ENCODE measurements at regions not wholly inside any gene's neighbourhood (a gene's known extent, or its start where the extent isn't known, plus 50 kb on each side); places are given as distances from the start of the nearest gene placed in this dataset.

DNA sequence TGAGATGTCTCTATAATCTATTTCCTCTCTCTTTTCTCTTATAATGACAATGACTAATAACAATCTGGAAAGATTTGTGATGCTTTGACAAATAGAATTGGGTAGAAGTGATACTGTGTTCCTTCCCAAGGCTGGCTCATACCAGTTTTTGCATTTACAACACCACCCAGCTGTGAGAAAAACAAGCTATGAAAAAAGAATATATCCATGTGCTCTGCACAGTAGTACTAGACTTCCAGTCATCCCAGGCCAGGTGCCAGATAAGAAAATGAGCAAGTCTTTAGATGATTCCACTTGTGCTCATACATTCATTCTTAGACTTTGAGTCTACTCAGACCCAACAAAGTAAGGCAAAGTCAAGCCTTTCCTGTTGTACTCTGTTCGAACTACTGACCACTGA is 350.2 kb upstream of the POU1F1 start:
- no peaks in the 10 kb centered on the region for H3K4me1 ChIP-seq
- DNase-seq (ENCODE audit: low spot score in 2 of 2): no peak

GRCh38 chr3:87625876-87626275 is 349.5 kb upstream of the POU1F1 start:
- Histone ChIP-seq H3K9me3 (no peaks in the 10 kb centered on the region; the same call in 1 of the 2 replicates), H3K4me1 (no peaks in the 10 kb centered on the region), H3K4me3 (no peak overlapping the region), H3K36me3 (replicated peaks) (no peaks in the 10 kb centered on the region), H3K27me3 (ENCODE audit: low read depth) (no peaks in the 10 kb centered on the region)
- in situ Hi-C loops (cut with MboI; ENCODE audit: low sequenced_read_pairs): no loop called here
- no peak for DNase-seq (ENCODE audit: low spot score in 2 of 2)

More for the DNA sequence above, 350.2 kb upstream of the POU1F1 start:
- in situ Hi-C loops (cut with MboI; ENCODE audit: low sequenced_read_pairs): no loop called here
- Histone ChIP-seq H3K9me3 (no peaks in the 10 kb centered on the region; the same call in 1 of the 2 replicates), H3K27me3 (ENCODE audit: low read depth) (no peaks in the 10 kb centered on the region), H3K36me3 (replicated peaks) (no peaks in the 10 kb centered on the region), H3K4me3 (no peak overlapping the region)

DNA sequence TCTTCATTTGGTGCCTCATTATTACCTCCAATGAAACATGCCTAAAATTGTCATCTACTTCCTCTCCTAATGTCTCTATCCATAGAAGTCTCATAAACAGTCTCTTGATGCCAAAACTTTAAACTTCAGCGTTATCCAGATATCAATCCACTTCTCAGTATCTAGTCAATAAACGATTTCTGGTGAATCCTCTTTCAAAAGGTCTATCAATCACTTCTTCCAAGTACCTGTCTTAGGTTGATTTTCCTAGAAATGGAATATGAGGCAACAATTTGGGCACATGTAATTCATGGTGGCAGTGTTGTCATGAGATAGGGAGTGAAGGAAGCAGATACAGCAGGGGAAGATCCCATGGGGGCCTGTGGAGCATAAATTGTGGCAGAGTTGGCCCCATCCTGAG is 348.5 kb upstream of the POU1F1 start:
- in situ Hi-C loops (cut with MboI; ENCODE audit: low sequenced_read_pairs): no loop called here
- no peaks in the 10 kb centered on the region for H3K36me3 ChIP-seq (replicated peaks)
- H3K4me1 ChIP-seq: no peaks in the 10 kb centered on the region
- DNase-seq (ENCODE audit: low spot score in 2 of 2): no peak
- no peak overlapping the region for H3K4me3 ChIP-seq
- no peaks in the 10 kb centered on the region for H3K9me3 ChIP-seq
- no peaks in the 10 kb centered on the region for H3K27me3 ChIP-seq (ENCODE audit: low read depth)

- no peaks in the 10 kb centered on the region for H3K27me3 ChIP-seq (ENCODE audit: low read depth)
- in situ Hi-C loops (cut with MboI; ENCODE audit: low sequenced_read_pairs): no loop called here
- DNase-seq (ENCODE audit: low spot score in 2 of 2): no peak
- H3K36me3 ChIP-seq (replicated peaks): no peaks in the 10 kb centered on the region
- H3K4me1 ChIP-seq: no peaks in the 10 kb centered on the region
- no peaks in the 10 kb centered on the region for H3K9me3 ChIP-seq
- no peak overlapping the region for H3K4me3 ChIP-seq
Measured at GRCh38 chr3:87621667-87622066, 345.3 kb upstream of the POU1F1 start.

DNA sequence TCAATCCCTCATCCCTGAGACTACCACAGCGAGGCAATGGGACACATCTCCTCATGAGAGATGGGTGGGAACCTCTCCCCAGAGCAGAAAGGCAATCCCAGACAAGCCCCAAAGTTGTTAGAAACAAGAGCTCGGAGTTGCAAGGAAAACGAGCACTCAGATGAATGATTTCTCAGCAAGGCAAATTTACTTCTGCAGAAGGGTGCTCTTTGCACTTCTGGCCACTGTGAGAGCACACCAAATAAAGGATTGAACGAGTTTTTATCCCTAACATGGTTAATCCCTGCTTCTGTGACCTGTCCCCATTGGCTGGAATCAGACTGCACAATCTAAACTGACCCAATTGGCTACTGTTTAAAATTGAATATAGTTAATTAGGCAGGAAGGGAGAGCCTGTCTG is 339.1 kb upstream of the POU1F1 start:
- in situ Hi-C loops (cut with MboI; ENCODE audit: low sequenced_read_pairs): no loop called here
- peaks cover 5% of the 10 kb centered on the region; the same call in 1 of the 2 replicates for H3K9me3 ChIP-seq
- no peaks in the 10 kb centered on the region for H3K27me3 ChIP-seq (ENCODE audit: low read depth)
- no peaks in the 10 kb centered on the region for H3K4me1 ChIP-seq
- no peak for DNase-seq (ENCODE audit: low spot score in 2 of 2)
- H3K4me3 ChIP-seq: no peak overlapping the region
- H3K36me3 ChIP-seq (replicated peaks): no peaks in the 10 kb centered on the region

- Histone ChIP-seq H3K36me3 (replicated peaks) (no peaks in the 10 kb centered on the region), H3K9me3 (peaks cover 5% of the 10 kb centered on the region; the same call in 1 of the 2 replicates), H3K4me3 (no peak overlapping the region), H3K4me1 (no peaks in the 10 kb centered on the region), H3K27me3 (ENCODE audit: low read depth) (no peaks in the 10 kb centered on the region)
- no peak for DNase-seq (ENCODE audit: low spot score in 2 of 2)
- in situ Hi-C loops (cut with MboI; ENCODE audit: low sequenced_read_pairs): no loop called here
Measured at GRCh38 chr3:87614998-87615397, 338.6 kb upstream of the POU1F1 start.

DNA sequence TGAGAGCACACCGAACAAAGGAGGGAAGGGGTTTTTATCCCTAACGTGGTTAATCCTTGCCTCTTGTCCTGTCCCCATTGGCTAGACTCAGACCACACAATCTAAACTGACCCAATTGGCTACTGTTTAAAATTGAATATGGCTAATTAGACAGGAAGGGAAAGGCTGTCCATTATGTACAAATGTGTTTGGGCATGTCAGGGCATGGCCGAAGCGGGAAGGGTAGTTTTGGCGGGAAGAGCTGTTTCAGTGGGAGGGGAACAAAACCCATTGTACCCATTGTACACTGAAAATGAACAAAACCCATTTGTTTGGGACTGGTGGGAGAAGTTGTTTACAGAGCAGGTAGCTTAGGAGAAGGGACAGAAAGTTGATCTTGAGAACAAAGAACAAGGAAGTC is 330.9 kb upstream of the POU1F1 start:
- DNase-seq (ENCODE audit: low spot score in 2 of 2): no peak
- Histone ChIP-seq H3K27me3 (ENCODE audit: low read depth) (no peaks in the 10 kb centered on the region), H3K36me3 (replicated peaks) (no peaks in the 10 kb centered on the region), H3K4me1 (no peaks in the 10 kb centered on the region), H3K9me3 (no peaks in the 10 kb centered on the region), H3K4me3 (no peak overlapping the region)
- in situ Hi-C loops (cut with MboI; ENCODE audit: low sequenced_read_pairs): no loop called here

DNA sequence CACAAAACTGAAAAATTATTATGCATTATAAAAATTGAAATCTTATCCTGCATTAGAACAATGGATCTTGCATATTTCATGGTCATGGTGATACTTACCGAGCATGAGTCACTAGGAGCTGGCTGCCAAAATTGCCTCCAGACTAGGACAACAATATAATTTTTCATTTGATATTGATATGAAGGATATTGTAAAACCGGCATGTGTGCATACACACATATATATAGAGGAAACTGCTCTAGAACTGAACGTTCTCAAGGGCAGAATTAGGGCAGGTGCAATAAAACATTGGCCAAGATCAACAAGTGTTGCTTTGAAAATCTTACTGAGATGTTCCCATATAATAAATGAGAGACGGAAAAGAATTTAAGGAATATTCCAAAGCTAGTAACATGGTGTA is 319.4 kb upstream of the POU1F1 start:
- no peaks in the 10 kb centered on the region for H3K27me3 ChIP-seq (ENCODE audit: low read depth)
- no peak for DNase-seq (ENCODE audit: low spot score in 2 of 2)
- no peaks in the 10 kb centered on the region for H3K4me1 ChIP-seq
- no peaks in the 10 kb centered on the region; the same call in 1 of the 2 replicates for H3K9me3 ChIP-seq
- no peak overlapping the region for H3K4me3 ChIP-seq
- no peaks in the 10 kb centered on the region for H3K36me3 ChIP-seq (replicated peaks)
- in situ Hi-C loops (cut with MboI; ENCODE audit: low sequenced_read_pairs): no loop called here

- no peak for DNase-seq (ENCODE audit: low spot score in 2 of 2)
- Histone ChIP-seq H3K4me1 (no peaks in the 10 kb centered on the region), H3K9me3 (no peaks in the 10 kb centered on the region), H3K4me3 (no peak overlapping the region), H3K36me3 (replicated peaks) (no peaks in the 10 kb centered on the region), H3K27me3 (ENCODE audit: low read depth) (no peaks in the 10 kb centered on the region)
- in situ Hi-C loops (cut with MboI; ENCODE audit: low sequenced_read_pairs): no loop called here
Measured at GRCh38 chr3:87581240-87581639, 304.9 kb upstream of the POU1F1 start.

DNA sequence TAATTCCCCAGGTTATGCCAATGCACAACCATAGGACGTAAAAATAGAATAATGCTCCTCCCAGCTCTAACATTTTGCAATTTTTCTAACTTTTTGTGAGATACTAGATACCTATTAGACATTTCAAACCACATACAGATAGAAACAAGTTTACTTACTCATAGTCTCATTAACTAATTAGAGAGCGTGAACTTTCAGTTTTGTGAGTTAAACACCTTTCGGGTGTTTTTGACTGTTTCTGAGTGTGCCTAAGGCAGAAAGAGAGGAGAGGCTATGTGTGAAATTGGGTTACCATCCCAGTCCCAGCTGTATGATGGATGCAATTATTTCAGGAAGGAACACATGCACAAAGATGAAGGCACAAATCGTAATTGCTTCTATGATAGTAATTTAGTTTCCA is 300.4 kb upstream of the POU1F1 start:
- Histone ChIP-seq H3K9me3 (no peaks in the 10 kb centered on the region), H3K27me3 (ENCODE audit: low read depth) (no peaks in the 10 kb centered on the region), H3K4me3 (no peak overlapping the region), H3K36me3 (replicated peaks) (no peaks in the 10 kb centered on the region), H3K4me1 (no peaks in the 10 kb centered on the region)
- no peak for DNase-seq (ENCODE audit: low spot score in 2 of 2)
- in situ Hi-C loops (cut with MboI; ENCODE audit: low sequenced_read_pairs): no loop called here

DNA sequence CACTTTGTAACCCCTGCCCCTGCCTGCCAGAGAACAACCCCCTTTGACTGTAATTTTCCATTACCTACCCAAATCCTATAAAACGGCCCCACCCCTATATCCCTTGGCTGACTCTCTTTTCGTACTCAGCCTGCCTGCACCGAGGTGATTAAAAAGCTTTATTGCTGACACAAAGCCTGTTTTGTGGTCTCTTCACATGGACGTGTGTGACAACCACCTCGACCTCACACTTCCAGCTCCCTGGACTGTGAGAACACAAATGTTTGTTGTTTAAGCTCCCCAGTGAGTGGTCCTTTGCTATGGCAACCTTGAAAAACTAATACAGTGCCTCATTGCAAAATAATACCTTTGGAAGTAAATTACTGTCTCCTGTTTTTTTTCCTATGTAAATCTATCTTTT is 299.2 kb upstream of the POU1F1 start:
- Histone ChIP-seq H3K27me3 (ENCODE audit: low read depth) (no peaks in the 10 kb centered on the region), H3K4me1 (no peaks in the 10 kb centered on the region), H3K36me3 (replicated peaks) (no peaks in the 10 kb centered on the region), H3K9me3 (no peaks in the 10 kb centered on the region), H3K4me3 (no peak overlapping the region)
- in situ Hi-C loops (cut with MboI; ENCODE audit: low sequenced_read_pairs): no loop called here
- DNase-seq (ENCODE audit: low spot score in 2 of 2): peak in 1 of 2 experiments; percentile 15

DNA sequence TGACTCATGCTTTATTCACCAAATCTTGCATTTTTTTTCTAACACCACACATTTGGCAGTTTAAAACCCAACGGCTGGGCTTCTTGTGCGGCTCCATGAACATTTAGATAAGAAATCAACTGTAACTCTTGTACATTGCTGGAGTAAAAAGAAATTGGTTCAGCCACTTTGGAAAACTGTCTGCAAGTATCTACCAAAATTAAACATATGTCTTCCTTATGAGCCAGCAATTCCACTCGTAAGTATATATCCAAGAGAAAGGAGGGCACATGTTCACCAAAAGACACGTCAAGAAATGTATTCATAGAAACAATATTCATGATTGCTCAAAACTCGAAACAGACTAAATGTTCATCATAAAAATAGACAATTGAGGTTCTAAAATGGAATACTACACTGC is 291.9 kb upstream of the POU1F1 start:
- H3K9me3 ChIP-seq: no peaks in the 10 kb centered on the region
- no peak overlapping the region for H3K4me3 ChIP-seq
- H3K36me3 ChIP-seq (replicated peaks): no peaks in the 10 kb centered on the region
- in situ Hi-C loops (cut with MboI; ENCODE audit: low sequenced_read_pairs): no loop called here
- H3K4me1 ChIP-seq: no peaks in the 10 kb centered on the region
- H3K27me3 ChIP-seq (ENCODE audit: low read depth): no peaks in the 10 kb centered on the region
- no peak for DNase-seq (ENCODE audit: low spot score in 2 of 2)

DNA sequence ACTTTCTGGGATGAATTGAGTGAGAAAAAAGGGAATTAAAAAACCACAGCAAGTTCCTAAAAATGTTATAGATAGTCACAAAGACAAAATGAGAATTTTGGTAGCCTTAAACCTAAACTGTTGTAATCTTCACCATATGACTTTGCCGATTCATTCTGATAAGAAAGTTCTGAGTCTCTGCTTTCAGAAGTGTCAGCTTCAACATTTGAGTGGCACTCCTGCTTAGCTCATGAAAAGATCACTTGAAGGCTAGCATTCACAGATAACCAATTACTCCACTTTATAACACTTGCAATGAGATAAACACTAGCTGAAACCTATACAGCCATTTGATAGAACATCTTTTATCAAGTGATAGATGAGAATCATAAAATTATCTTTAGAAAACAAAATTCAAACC is 288.1 kb upstream of the POU1F1 start:
- in situ Hi-C loops (cut with MboI; ENCODE audit: low sequenced_read_pairs): no loop called here
- no peaks in the 10 kb centered on the region for H3K9me3 ChIP-seq
- H3K4me3 ChIP-seq: no peak overlapping the region
- H3K4me1 ChIP-seq: no peaks in the 10 kb centered on the region
- no peaks in the 10 kb centered on the region for H3K27me3 ChIP-seq (ENCODE audit: low read depth)
- no peak for DNase-seq (ENCODE audit: low spot score in 2 of 2)
- no peaks in the 10 kb centered on the region for H3K36me3 ChIP-seq (replicated peaks)

DNA sequence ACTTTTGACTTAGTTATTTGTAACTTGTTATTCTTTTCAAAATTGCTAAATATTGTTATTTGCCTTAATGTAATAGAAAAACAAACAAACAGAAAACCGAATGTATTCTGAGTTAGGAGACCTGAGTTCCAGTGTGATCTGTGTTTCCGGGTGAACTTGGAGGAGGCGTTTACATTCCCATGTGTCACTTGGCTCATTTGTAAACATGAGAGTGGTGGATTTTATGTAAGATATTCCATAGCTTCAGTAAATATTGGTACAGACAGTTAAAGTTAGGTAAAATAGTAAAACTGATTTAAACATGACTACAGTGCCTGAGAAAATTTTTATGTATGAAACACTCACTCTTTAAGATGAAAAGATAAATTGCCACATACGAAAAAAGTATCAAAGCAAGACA is 287.3 kb upstream of the POU1F1 start:
- Histone ChIP-seq H3K36me3 (replicated peaks) (no peaks in the 10 kb centered on the region), H3K9me3 (no peaks in the 10 kb centered on the region), H3K27me3 (ENCODE audit: low read depth) (no peaks in the 10 kb centered on the region), H3K4me3 (no peak overlapping the region), H3K4me1 (no peaks in the 10 kb centered on the region)
- in situ Hi-C loops (cut with MboI; ENCODE audit: low sequenced_read_pairs): no loop called here
- DNase-seq (ENCODE audit: low spot score in 2 of 2): no peak

DNA sequence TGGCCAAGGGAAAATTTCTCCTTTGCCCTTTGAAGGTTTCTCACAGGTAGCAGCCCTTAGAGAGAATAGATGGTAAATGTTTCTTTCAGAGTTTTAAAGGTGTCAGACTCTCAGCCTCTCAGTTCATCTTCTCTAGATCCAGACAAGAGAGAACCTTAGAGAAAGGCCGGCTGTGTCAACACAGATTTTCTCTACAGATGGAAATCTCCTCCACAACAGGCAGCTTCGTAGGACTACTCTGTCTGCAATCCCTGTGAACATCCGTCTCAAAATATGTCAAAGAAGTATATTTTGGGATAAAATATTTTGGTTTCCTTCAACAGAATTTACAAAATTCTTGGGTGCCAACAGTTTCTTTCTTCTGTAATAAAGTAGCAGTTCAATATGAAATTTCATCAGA is 282.1 kb upstream of the POU1F1 start:
- Histone ChIP-seq H3K4me3 (no peak overlapping the region), H3K4me1 (peaks cover under 1% of the 10 kb centered on the region), H3K36me3 (replicated peaks) (no peaks in the 10 kb centered on the region), H3K9me3 (no peaks in the 10 kb centered on the region), H3K27me3 (ENCODE audit: low read depth) (no peaks in the 10 kb centered on the region)
- in situ Hi-C loops (cut with MboI; ENCODE audit: low sequenced_read_pairs): no loop called here
- no peak for DNase-seq (ENCODE audit: low spot score in 2 of 2)
